Keratinocyte (primary cell): ENCODE measurements at regions not wholly inside any gene's neighbourhood (a gene's known extent, or its start where the extent isn't known, plus 50 kb on each side); places are given as distances from the start of the nearest gene placed in this dataset.

Experiments used
- DNase-seq: peaks from one replicate; pipeline ENCODE4 v3.0.0-alpha.2; 2011; ENCODE audit warnings: low read depth, missing footprints, low spot score
- FAIRE-seq: peaks from 2 replicates; lab custom pipeline; 2011; peaks lifted over from hg19 to GRCh38; lab: Jason Lieb, UNC
- H2AFZ ChIP-seq: 2 replicates; pipeline ENCODE4 v1.6.0; 2012; ENCODE audit warnings: low read length, control low read depth, inconsistent platforms; ENCODE audit not compliant: control insufficient read depth
- H3K27ac ChIP-seq: 2 replicates; pipeline ENCODE4 v1.5.1; 2011; ENCODE audit warnings: low read length; ENCODE audit not compliant: control insufficient read depth, insufficient read depth
- H3K27me3 ChIP-seq: 3 replicates; pipeline ENCODE4 v1.6.0; 2011; ENCODE audit warnings: low read length; ENCODE audit not compliant: control insufficient read depth, insufficient read depth; ENCODE audit errors: extremely low read depth
- H3K36me3 ChIP-seq, 2 experiments: 2 replicates in 1 of 2; 3 replicates in 1 of 2; pipeline ENCODE4 v1.5.1; 2011; ENCODE audit warnings: low read length in 2 of 2, mild to moderate bottlenecking in 1 of 2; ENCODE audit not compliant: control insufficient read depth in 2 of 2, insufficient read depth in 2 of 2; ENCODE audit errors: extremely low read depth in 1 of 2
- H3K4me1 ChIP-seq: 3 replicates; pipeline ENCODE4 v1.5.1; 2011; ENCODE audit warnings: low read length; ENCODE audit not compliant: control insufficient read depth, insufficient read depth; ENCODE audit errors: extremely low read depth
- H3K4me2 ChIP-seq: 3 replicates; pipeline ENCODE4 v1.6.0; 2011; ENCODE audit warnings: low read depth, low read length; ENCODE audit not compliant: control insufficient read depth, insufficient read depth; ENCODE audit errors: extremely low read depth
- H3K4me3 ChIP-seq, 3 experiments: fragments of 200-600 bp in 1 of 3; sonication (generic) in 1 of 3; 2 replicates in 2 of 3; 3 replicates in 1 of 3; pipeline ENCODE4 v1.5.1; 2011 to 2016; ENCODE audit warnings: low read length in 3 of 3, mild to moderate bottlenecking in 3 of 3, control low read depth in 2 of 3, inconsistent platforms in 1 of 3, low read depth in 1 of 3, mixed read lengths in 1 of 3, mixed run types in 1 of 3, moderate library complexity in 1 of 3; ENCODE audit not compliant: control insufficient read depth in 2 of 3, insufficient read depth in 2 of 3; ENCODE audit errors: extremely low read depth in 1 of 3
- H3K79me2 ChIP-seq: 2 replicates; pipeline ENCODE4 v1.6.0; 2012; ENCODE audit warnings: low read length; ENCODE audit not compliant: control insufficient read depth, insufficient read depth
- H3K9ac ChIP-seq: 3 replicates; pipeline ENCODE4 v1.6.0; 2011; ENCODE audit warnings: low read length; ENCODE audit not compliant: control insufficient read depth, insufficient read depth; ENCODE audit errors: extremely low read depth
- H3K9me1 ChIP-seq: 3 replicates; pipeline ENCODE4 v1.6.0; 2011; ENCODE audit warnings: low read length; ENCODE audit not compliant: control insufficient read depth, insufficient read depth; ENCODE audit errors: extremely low read depth
- H3K9me3 ChIP-seq: 2 replicates; pipeline ENCODE4 v1.5.1; 2012; ENCODE audit warnings: low read depth, low read length; ENCODE audit not compliant: control insufficient read depth
- H4K20me1 ChIP-seq: 3 replicates; pipeline ENCODE4 v1.6.0; 2011; ENCODE audit warnings: low read length; ENCODE audit not compliant: control insufficient read depth, insufficient read depth; ENCODE audit errors: extremely low read depth
- EZH2 ChIP-seq: IDR thresholded peaks from one replicate; pipeline ENCODE4 v1.6.1; 2012; ENCODE audit warnings: inconsistent platforms, mild to moderate bottlenecking, low read length, moderate library complexity
- dilution Hi-C: fragments of 300-500 bp; cut with MboI; formaldehyde crosslinking; loops from one replicate; pipeline ENCODE4 v1.7.0; 2020; ENCODE audit warnings: low sequenced_read_pairs; ENCODE audit not compliant: extremely low pct_ligation_motif_present
- TF ChIP-seq, protein P1 (sequence below), 3 experiments: IDR thresholded peaks in 1 of 3; conservative IDR thresholded peaks in 1 of 3; optimal IDR thresholded peaks in 1 of 3; 2 replicates in 2 of 3; 3 replicates in 1 of 3; pipeline versions ENCODE3 to v1.5.1; 2011; ENCODE audit warnings: low read length in 3 of 3, mild to moderate bottlenecking in 3 of 3, moderate library complexity in 2 of 3, control low read depth in 1 of 3, inconsistent platforms in 1 of 3; ENCODE audit not compliant: insufficient read depth in 2 of 3; ENCODE audit errors: extremely low read depth in 1 of 3

GRCh38 chr1:147078606-147079399 lies 93.5 kb downstream of the PRKAB2 start:
- Histone ChIP-seq H3K79me2 (no peaks in the 10 kb centered on the region), H3K9ac (no peak overlapping the region), H3K36me3 (no peaks in the 10 kb centered on the region), H3K4me1 (peaks cover 11% of the 10 kb centered on the region), H3K4me2 (peak overlapping the region; percentile 53), H3K9me1 (no peaks in the 10 kb centered on the region), H2AFZ (no peak overlapping the region), H3K9me3 (peaks cover 3% of the 10 kb centered on the region), H3K27me3 (peaks cover 79% of the 10 kb centered on the region), H4K20me1 (no peaks in the 10 kb centered on the region), H3K4me3 (peak overlapping the region in 1 of 3 experiments; percentile 18), H3K27ac (no peak overlapping the region)
- no peak for FAIRE-seq
- dilution Hi-C loops, result no loop called here
- DNase-seq, result no peak
- TF ChIP-seq, protein P1, sequence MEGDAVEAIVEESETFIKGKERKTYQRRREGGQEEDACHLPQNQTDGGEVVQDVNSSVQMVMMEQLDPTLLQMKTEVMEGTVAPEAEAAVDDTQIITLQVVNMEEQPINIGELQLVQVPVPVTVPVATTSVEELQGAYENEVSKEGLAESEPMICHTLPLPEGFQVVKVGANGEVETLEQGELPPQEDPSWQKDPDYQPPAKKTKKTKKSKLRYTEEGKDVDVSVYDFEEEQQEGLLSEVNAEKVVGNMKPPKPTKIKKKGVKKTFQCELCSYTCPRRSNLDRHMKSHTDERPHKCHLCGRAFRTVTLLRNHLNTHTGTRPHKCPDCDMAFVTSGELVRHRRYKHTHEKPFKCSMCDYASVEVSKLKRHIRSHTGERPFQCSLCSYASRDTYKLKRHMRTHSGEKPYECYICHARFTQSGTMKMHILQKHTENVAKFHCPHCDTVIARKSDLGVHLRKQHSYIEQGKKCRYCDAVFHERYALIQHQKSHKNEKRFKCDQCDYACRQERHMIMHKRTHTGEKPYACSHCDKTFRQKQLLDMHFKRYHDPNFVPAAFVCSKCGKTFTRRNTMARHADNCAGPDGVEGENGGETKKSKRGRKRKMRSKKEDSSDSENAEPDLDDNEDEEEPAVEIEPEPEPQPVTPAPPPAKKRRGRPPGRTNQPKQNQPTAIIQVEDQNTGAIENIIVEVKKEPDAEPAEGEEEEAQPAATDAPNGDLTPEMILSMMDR (optimal IDR thresholded peaks at IDR 0.05 in 1 of 3, IDR thresholded peaks at IDR 0.05 in 1 of 3, conservative IDR thresholded peaks at IDR 0.05 in 1 of 3; ENCODE audit: extremely low read depth in 1 of 3, insufficient read depth in 2 of 3, low read length in 3 of 3), result no peak
- TF ChIP-seq EZH2, result peak; percentile 27

DNA sequence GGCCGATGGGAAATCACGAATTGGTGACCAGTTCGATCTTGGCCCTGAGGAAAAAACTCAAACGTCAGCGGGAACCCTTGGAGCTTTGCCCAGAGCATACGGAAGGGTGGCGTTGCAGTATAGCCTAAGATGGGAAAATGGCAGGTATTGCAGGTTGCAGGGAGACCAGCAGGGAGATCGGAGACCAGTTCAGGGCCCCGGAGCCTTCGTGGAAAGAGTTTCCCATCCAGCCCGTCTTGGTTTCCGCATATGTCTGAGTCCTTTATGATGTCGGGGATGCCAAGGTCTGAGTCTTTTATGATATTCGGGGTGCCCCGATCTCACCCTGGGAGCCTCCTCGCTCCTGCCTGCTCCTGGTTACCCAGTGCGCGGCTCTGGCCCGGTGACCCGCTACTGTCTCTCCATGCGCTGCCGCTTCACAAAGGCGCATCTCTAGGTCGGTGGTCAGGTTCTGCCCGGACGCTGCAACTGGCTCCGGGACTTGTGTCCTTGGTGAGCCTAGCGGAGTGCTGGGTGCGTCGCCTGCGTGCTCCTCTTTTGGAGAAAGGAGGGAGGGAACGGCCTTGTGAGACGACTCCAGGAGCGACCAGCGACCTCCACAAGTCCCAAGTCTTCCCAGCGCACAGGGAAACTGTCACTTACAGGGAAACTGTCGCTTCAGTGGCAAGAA lies 94.2 kb downstream of the PRKAB2 start:
- dilution Hi-C loops, result no loop called here
- Histone ChIP-seq H4K20me1 (no peaks in the 10 kb centered on the region), H3K36me3 (no peaks in the 10 kb centered on the region), H3K4me3 (peak overlapping the region in 1 of 3 experiments; percentile 18), H3K4me1 (peaks cover 11% of the 10 kb centered on the region), H3K9me3 (peaks cover 3% of the 10 kb centered on the region), H2AFZ (no peak overlapping the region), H3K79me2 (no peaks in the 10 kb centered on the region), H3K9ac (no peak overlapping the region), H3K27me3 (peaks cover 80% of the 10 kb centered on the region), H3K9me1 (no peaks in the 10 kb centered on the region), H3K27ac (no peak overlapping the region), H3K4me2 (peak overlapping the region; percentile 53)
- DNase-seq (no peak), FAIRE-seq (no peak)
- TF ChIP-seq EZH2, result peak; percentile 90
- TF ChIP-seq, protein P1 (optimal IDR thresholded peaks at IDR 0.05 in 1 of 3, IDR thresholded peaks at IDR 0.05 in 1 of 3, conservative IDR thresholded peaks at IDR 0.05 in 1 of 3; ENCODE audit: extremely low read depth in 1 of 3, insufficient read depth in 2 of 3, low read length in 3 of 3), result no peak
